HG03457 (cell line): ENCODE measurements at regions not wholly inside any gene's neighbourhood (a gene's known extent, or its start where the extent isn't known, plus 50 kb on each side); places are given as distances from the start of the nearest gene placed in this dataset.
"Not testable (repeated sequence)": the region's sequence is repeated elsewhere in the genome, so short reads cannot be mapped to it uniquely, and the experiment has no call there.

ENCODE experiments used
- ATAC-seq: cut with Tn5 transposase; IDR thresholded peaks from one replicate; pipeline ENCODE4 v1.9.1; 2021; ENCODE audit warnings: moderate number of reproducible peaks; ENCODE audit not compliant: unreplicated experiment

DNA sequence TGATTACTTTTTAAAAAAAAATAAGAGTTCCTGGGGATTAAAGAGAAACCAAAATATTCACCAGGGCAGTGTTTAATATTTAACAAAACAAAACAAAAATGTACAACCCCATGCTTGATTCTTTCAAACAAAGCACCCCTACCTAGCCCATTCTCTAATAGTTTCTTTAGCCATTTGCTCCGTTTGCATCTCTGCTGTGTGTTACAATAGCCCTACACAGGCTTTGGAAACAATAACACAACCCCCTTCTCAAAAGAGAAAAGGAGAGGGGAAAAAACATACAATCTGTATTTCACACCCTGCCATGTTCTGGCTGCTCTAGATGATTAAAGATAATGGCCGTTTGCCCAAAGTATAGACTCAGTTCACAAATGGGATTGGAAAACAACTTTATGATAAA lies 302.9 kb downstream of the CPS1 start:
- ATAC-seq = no peak

DNA sequence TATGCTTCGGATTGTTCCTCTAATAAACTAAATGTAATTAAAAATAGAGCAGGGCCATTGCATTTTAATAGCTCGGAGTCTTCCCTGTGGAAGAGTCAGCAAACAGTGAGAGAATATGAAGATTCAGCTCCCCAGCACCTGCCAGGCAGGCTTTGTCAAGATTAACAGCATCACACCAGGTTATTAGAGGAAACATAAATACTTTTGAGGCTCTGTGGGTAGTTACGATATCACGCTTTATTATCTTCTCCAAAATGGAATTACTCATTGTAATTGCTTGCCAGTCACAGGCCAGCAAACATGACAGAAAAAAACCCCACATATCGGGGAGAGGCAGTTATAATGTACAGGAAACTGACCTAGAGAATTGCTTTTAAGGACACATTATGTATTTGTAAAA lies 303.9 kb downstream of the CPS1 start:
- no peak for ATAC-seq

- ATAC-seq = no peak
Observed at GRCh38 chr2:210861038-210861665, 304.8 kb downstream of the CPS1 start.

GRCh38 chr2:210862283-210863065 lies 306.1 kb downstream of the CPS1 start:
- ATAC-seq = no peak

DNA sequence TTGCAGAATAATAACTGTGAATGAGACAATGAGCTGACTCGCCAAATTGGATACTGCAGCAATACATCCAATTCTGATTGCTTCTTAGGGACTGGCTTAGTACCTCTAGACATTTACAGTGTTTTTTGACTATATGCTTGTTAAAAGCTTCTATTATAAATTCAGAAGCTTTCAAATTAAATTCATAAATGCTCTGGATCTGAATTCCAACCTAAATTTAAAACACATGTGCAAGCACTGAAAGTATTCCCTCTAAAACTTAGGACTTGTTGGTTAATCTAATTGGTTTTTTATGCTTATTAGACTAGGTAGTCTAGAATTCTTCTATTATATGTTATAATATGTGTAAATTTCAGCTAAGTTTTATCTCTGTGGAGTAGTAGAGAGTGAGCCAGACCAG lies 306.9 kb downstream of the CPS1 start:
- ATAC-seq = no peak

- ATAC-seq = not testable (repeated sequence)
Observed at GRCh38 chr2:210871566-210871965, 315.2 kb downstream of the CPS1 start.

DNA sequence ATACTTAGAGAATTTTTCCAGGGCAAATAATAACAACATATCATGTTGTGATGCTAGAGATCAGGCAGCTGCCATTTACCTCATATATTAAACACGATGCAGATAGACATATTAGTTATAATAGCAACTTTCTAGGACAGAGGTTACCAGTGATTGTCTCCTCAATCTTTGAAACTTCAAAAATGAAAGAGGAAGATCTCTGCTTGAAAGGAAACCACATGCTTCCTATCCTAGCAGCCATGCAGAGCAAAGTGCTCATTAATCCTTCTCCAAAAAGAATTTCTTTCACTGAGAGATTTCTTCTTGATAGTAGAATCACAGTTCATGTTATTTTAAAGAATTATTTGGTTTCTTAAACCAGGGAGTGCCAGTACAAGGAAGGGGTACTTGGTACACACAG lies 317.2 kb downstream of the CPS1 start:
- ATAC-seq = no peak

- no peak for ATAC-seq
Observed at GRCh38 chr2:210884227-210884626, 327.8 kb downstream of the CPS1 start.

GRCh38 chr2:210888035-210888434 lies 331.6 kb downstream of the CPS1 start:
- ATAC-seq = no peak

DNA sequence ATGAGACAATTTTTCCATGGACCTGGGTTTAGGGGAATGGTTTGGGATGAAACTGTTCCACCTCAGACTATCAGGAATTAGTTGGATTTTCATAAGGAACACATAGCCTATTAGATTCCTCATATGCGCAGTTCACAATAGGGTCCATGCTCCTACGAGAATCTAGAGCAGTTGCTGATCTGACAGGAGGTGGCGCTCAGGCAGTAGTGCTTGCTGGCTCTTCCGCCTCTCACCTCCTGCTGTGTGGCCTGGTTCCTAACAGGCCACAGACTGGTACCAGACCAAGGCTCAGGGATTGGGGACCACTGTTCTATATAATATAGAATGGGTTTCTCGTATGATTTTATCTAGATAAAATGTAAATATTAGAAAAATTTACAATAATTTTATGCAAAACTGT lies 338.7 kb downstream of the CPS1 start:
- ATAC-seq = no peak

GRCh38 chr2:210899131-210899530 lies 342.7 kb downstream of the CPS1 start:
- ATAC-seq = no peak

GRCh38 chr2:210901326-210901725 lies 344.9 kb downstream of the CPS1 start:
- ATAC-seq = no peak

GRCh38 chr2:210912779-210913178 lies 356.4 kb downstream of the CPS1 start:
- ATAC-seq = no peak

DNA sequence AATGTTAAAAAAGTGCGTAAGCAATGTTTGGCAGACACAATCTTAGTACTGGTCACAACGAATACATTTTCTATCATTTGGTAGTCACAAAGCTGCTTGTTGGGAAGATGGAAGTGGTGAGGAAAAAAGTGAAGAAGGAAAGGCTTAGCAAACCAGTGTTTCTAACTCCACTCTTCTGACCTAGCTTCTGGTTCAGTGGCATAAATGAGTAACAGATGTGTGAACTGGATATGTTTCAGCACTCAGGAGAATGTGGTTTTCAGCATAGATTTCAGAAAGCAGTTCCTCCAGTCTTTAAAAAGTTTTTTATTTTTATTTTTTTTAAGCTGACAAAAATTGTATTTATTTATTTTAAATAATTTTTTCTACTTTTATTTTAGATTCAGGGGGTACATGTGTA lies 357.1 kb downstream of the CPS1 start:
- no peak for ATAC-seq

- no peak for ATAC-seq
Observed at GRCh38 chr2:210915912-210916311, 359.5 kb downstream of the CPS1 start.

GRCh38 chr2:210917465-210917864 lies 361.1 kb downstream of the CPS1 start:
- ATAC-seq = no peak

- no peak for ATAC-seq
Observed at GRCh38 chr2:210919128-210919527, 362.7 kb downstream of the CPS1 start.

DNA sequence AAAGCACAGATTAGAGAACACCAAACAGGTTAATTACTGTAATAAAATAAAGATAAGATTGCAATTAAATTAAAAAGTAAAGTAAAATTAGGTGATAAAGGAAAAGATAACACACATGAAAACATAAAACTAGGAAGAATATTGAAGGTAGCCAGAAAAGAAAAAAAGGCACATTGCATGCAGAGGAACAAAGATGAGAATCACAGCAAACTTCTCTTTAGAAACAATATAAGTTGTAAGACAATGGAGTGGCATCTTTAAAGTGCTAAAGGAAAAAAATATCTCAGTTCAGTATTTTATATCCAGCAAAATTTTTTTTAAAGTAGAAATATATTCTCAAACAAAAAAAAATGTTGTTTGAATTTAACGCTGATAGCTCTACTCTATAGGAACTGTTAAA lies 366.0 kb downstream of the CPS1 start:
- no peak for ATAC-seq

DNA sequence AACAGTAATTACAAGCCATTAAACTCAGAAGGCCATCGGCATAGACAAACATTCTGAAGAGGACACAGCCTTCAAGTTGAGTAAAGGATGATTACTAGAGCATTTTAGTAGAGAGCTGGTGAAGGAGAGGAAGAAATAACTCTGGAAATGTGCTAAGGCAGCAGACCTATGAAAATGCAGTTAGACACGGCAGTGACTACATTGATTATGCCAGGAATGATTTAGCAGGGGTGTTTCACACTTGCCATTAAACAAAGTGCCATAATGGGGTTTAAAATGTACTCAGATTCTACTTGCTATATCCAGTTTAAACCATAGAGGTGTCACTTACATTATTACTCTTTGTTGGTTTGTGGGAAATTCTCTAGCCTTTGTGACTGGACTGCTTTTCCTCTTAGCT lies 372.3 kb downstream of the CPS1 start:
- no peak for ATAC-seq

DNA sequence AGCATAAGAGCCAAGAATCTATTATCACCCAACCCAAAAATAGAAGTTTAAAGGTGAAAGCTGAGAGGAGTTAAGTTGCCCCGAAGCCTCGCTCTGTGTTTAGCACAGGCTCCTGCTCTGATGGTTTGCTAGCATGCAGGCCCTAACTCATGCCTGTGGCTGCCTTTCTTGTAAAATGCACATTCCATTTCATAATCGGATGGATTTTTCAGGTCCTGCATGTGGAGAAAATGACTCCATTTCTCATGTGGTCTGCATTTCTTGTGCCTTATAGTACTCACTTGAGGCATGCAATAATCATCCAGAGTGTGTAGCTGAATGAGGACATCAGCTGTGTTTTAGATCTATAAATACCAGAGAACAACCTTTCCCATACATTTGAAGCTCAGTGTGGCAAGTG lies 381.8 kb downstream of the CPS1 start:
- no peak for ATAC-seq

DNA sequence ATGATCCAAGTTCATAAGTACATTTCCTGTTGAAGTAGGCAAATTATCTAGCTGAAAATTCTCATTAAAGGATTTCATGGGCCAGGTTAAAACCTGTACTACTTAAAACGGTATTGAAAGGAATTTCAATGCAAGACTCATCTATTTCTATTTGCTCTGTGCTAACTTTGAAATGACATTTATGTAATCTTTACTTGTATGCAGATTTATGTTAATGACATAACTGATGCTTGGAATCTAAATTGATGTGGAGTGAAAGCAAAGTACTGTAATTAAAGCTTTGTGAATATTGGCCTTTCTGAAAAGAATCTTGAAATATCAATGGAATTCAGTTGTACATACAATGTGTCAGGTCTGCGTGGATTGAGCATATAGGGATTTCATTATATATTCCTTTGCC lies 390.0 kb downstream of the CPS1 start:
- ATAC-seq = no peak

GRCh38 chr2:210950434-210951060 lies 394.1 kb downstream of the CPS1 start:
- not testable (repeated sequence) for ATAC-seq
